C1 segment of cervical spinal cord (tissue), 14 donors: ENCODE measurements at regions not wholly inside any gene's neighbourhood (a gene's known extent, or its start where the extent isn't known, plus 50 kb on each side); places are given as distances from the start of the nearest gene placed in this dataset.

ENCODE experiments used
- DNase-seq, 14 donors: peaks; one replicate each; lab custom pipeline; 2025; lab: John Stamatoyannopoulos, UW

- no peak for DNase-seq
Observed at GRCh38 chr12:123042833-123043232, 62.4 kb downstream of the ARL6IP4 start.

GRCh38 chr12:123041811-123042655, 61.6 kb downstream of the ARL6IP4 start:
- DNase-seq = no peak

- no peak for DNase-seq
Observed at GRCh38 chr12:123041042-123041531, 60.6 kb downstream of the ARL6IP4 start.

- no peak for DNase-seq
Observed at GRCh38 chr12:123040106-123040505, 59.6 kb downstream of the ARL6IP4 start.

GRCh38 chr12:123038966-123039365, 58.5 kb downstream of the ARL6IP4 start:
- DNase-seq = no peak

- DNase-seq = no peak
Observed at GRCh38 chr12:123038486-123038885, 58.0 kb downstream of the ARL6IP4 start.

- DNase-seq = no peak
Observed at GRCh38 chr12:123037791-123038190, 57.3 kb downstream of the ARL6IP4 start.

- no peak for DNase-seq
Observed at GRCh38 chr12:123036466-123037285, 56.2 kb downstream of the ARL6IP4 start.

GRCh38 chr12:123035841-123036240, 55.4 kb downstream of the ARL6IP4 start:
- no peak for DNase-seq

GRCh38 chr12:123034865-123035264, 54.4 kb downstream of the ARL6IP4 start:
- no peak for DNase-seq

GRCh38 chr12:123034022-123034541, 53.6 kb downstream of the ARL6IP4 start:
- no peak for DNase-seq

- DNase-seq = no peak
Observed at GRCh38 chr12:123033392-123034021, 53.0 kb downstream of the ARL6IP4 start.

- DNase-seq = no peak
Observed at GRCh38 chr12:123032736-123033391, 52.4 kb downstream of the ARL6IP4 start.
